ENCODE measurements at regions not wholly inside any gene's neighbourhood (a gene's known extent, or its start where the extent isn't known, plus 50 kb on each side); places are given as distances from the start of the nearest gene placed in this dataset.
A peak's percentile ranks its signal among the peaks of the same experiment; 100 is the strongest.

DNA sequence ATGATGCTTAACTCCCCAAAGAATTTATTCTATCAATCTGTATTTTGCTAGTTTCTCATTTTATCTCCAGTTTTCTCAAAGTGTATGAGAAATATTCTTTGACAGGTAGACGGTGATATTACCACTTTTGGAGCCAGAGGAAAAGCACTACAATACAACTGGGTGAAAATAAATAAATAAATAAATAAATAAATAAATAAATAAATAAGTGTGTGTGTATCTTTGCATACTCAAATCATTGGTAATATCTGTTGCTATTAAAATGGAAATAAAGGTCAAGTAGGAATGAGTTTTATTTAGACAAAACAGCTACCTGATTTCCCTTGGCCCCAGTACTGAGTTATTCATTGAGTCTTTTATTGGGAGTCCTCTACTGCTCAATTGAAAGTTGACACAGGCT, 114.3 kb downstream of the RBMX2 start:
- H3K36me3 ChIP-seq (ENCODE audit: insufficient read depth, low read length): no peaks in the 10 kb centered on the region
- H3K9me2 ChIP-seq (ENCODE audit: low read depth, low read length): no peaks in the 10 kb centered on the region
- no peak overlapping the region for H2AFZ ChIP-seq (ENCODE audit: low read length)
- H3K79me2 ChIP-seq (ENCODE audit: insufficient read depth, low read length): no peaks in the 10 kb centered on the region
- TF ChIP-seq, protein P1, sequence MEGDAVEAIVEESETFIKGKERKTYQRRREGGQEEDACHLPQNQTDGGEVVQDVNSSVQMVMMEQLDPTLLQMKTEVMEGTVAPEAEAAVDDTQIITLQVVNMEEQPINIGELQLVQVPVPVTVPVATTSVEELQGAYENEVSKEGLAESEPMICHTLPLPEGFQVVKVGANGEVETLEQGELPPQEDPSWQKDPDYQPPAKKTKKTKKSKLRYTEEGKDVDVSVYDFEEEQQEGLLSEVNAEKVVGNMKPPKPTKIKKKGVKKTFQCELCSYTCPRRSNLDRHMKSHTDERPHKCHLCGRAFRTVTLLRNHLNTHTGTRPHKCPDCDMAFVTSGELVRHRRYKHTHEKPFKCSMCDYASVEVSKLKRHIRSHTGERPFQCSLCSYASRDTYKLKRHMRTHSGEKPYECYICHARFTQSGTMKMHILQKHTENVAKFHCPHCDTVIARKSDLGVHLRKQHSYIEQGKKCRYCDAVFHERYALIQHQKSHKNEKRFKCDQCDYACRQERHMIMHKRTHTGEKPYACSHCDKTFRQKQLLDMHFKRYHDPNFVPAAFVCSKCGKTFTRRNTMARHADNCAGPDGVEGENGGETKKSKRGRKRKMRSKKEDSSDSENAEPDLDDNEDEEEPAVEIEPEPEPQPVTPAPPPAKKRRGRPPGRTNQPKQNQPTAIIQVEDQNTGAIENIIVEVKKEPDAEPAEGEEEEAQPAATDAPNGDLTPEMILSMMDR (IDR thresholded peaks at IDR 0.05; ENCODE audit: low read length): no peak
- TF ChIP-seq EZH2 (IDR thresholded peaks at IDR 0.05; ENCODE audit: borderline replicate concordance, low read length): no peak
- H3F3A ChIP-seq (ENCODE audit: insufficient read depth, low read length): no peaks in the 10 kb centered on the region
- no peak overlapping the region for H3K9ac ChIP-seq (ENCODE audit: low read length)
- no peak overlapping the region for H3K4me2 ChIP-seq (ENCODE audit: low read length)
- H3K27me3 ChIP-seq (ENCODE audit: insufficient read depth, low read length): no peaks in the 10 kb centered on the region
- no peaks in the 10 kb centered on the region for H4K20me1 ChIP-seq (ENCODE audit: insufficient read depth, low read length)
- no peaks in the 10 kb centered on the region for H3K4me1 ChIP-seq (ENCODE audit: insufficient read depth, low read length, severe bottlenecking)
- H3K4me3 ChIP-seq (ENCODE audit: low read depth, low read length, poor library complexity, severe bottlenecking): no peak overlapping the region
- H3K9me3 ChIP-seq (ENCODE audit: low read length): no peaks in the 10 kb centered on the region
- no peak overlapping the region for H3K27ac ChIP-seq (ENCODE audit: low read depth, low read length, poor library complexity, severe bottlenecking)

DNA sequence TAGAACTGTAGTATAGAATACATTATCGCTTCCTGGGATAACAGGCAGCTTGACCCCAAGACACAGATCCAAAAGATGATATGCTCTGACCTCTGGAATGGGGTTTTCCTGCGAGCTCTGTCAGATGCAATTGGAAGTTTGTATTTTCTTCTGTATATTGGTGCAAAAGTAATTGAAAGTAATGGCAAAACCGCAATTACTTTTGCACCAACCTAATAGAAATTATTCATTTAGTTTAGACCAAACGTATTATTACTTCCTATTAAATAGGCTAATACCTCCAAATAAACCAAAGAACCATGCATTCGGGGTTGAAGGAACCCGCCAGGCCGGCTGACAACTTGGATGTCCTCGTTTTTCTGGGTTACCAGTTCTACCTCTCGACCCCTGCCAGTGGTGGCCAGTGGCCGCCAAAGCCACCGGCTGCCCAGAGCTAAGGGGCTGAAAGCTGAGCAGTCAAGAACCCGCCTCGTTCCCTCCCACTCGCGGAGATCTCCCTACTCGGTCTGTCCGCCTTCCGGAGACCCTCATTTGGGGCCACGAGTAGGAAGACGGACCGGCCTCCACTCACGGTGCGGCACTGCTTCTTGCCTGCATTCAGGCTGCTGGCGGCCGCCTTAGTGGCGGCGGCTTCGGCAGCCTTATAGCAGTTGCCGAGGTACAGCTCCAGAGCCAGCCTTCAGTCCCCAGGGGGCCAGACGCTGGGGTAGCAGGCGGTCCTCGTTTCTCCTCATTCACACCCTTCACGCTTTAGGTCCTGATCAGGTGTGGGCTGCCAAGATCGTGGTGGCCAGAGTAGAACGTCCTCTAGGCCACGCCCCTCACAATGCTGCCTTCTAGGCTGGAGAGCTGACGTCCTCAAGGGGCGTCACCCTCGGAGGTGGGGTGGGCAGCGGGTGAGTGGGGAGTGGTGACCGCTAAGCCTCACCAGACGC, 121.9 kb downstream of the RBMX2 start:
- Histone ChIP-seq H2AFZ (ENCODE audit: low read length) (no peak overlapping the region), H3K9ac (ENCODE audit: low read length) (no peak overlapping the region), H3K9me2 (ENCODE audit: low read depth, low read length) (no peaks in the 10 kb centered on the region), H3K9me3 (ENCODE audit: low read length) (no peaks in the 10 kb centered on the region), H3K79me2 (ENCODE audit: insufficient read depth, low read length) (no peaks in the 10 kb centered on the region), H3K27ac (ENCODE audit: low read depth, low read length, poor library complexity, severe bottlenecking) (no peak overlapping the region), H4K20me1 (ENCODE audit: insufficient read depth, low read length) (no peaks in the 10 kb centered on the region), H3F3A (ENCODE audit: insufficient read depth, low read length) (no peaks in the 10 kb centered on the region), H3K4me3 (ENCODE audit: low read depth, low read length, poor library complexity, severe bottlenecking) (peak overlapping the region; percentile 50), H3K36me3 (ENCODE audit: insufficient read depth, low read length) (no peaks in the 10 kb centered on the region), H3K4me1 (ENCODE audit: insufficient read depth, low read length, severe bottlenecking) (peaks cover 6% of the 10 kb centered on the region), H3K4me2 (ENCODE audit: low read length) (peak overlapping the region; percentile 45), H3K27me3 (ENCODE audit: insufficient read depth, low read length) (no peaks in the 10 kb centered on the region)
- TF ChIP-seq EZH2 (IDR thresholded peaks at IDR 0.05; ENCODE audit: borderline replicate concordance, low read length): no peak
- TF ChIP-seq, protein P1 (IDR thresholded peaks at IDR 0.05; ENCODE audit: low read length): no peak

DNA sequence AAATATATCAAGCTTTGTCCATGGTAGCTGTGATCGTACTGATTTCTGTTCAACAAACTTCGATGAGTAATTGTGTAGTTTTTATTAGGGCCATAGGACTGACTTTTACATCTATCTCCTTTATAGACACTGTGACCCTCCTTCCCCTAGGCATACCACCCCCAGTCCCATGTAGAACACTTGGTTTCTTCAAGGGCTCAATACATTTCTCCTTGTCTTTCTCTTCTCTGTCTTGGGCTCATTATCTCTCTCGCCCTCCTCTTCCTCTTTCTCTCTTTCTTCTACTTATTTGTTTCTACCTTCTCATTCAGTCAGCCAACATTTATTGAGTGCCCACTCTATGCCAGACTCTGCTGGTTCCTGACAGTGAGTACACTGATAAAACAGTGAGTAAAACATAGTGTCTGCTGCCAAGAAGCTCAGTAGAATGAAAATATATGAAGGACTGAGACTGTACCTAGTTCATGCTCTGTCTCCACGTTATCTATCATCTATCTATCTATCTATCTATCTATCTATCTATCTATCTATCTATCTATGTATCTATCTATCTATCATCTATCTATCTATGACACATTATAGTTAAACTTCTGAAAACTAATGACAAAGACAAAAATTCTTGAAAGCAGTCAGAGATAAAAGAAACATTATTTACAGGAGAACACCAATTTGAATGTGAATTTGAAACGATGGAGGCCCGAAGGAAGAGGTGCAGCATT, 122.8 kb downstream of the RBMX2 start:
- TF ChIP-seq, protein P1 (IDR thresholded peaks at IDR 0.05; ENCODE audit: low read length): no peak
- TF ChIP-seq EZH2 (IDR thresholded peaks at IDR 0.05; ENCODE audit: borderline replicate concordance, low read length): no peak
- Histone ChIP-seq H3K79me2 (ENCODE audit: insufficient read depth, low read length) (no peaks in the 10 kb centered on the region), H4K20me1 (ENCODE audit: insufficient read depth, low read length) (no peaks in the 10 kb centered on the region), H3K27ac (ENCODE audit: low read depth, low read length, poor library complexity, severe bottlenecking) (no peak overlapping the region), H3K27me3 (ENCODE audit: insufficient read depth, low read length) (no peaks in the 10 kb centered on the region), H3K9me2 (ENCODE audit: low read depth, low read length) (no peaks in the 10 kb centered on the region), H3K36me3 (ENCODE audit: insufficient read depth, low read length) (no peaks in the 10 kb centered on the region), H3K4me1 (ENCODE audit: insufficient read depth, low read length, severe bottlenecking) (peaks cover 6% of the 10 kb centered on the region), H3K9me3 (ENCODE audit: low read length) (no peaks in the 10 kb centered on the region), H3K4me2 (ENCODE audit: low read length) (peak overlapping the region; percentile 45), H2AFZ (ENCODE audit: low read length) (no peak overlapping the region), H3K9ac (ENCODE audit: low read length) (no peak overlapping the region), H3F3A (ENCODE audit: insufficient read depth, low read length) (no peaks in the 10 kb centered on the region), H3K4me3 (ENCODE audit: low read depth, low read length, poor library complexity, severe bottlenecking) (peak overlapping the region; percentile 50)
